ENCODE measurements at regions not wholly inside any gene's neighbourhood (a gene's known extent, or its start where the extent isn't known, plus 50 kb on each side); places are given as distances from the start of the nearest gene placed in this dataset.

DNA sequence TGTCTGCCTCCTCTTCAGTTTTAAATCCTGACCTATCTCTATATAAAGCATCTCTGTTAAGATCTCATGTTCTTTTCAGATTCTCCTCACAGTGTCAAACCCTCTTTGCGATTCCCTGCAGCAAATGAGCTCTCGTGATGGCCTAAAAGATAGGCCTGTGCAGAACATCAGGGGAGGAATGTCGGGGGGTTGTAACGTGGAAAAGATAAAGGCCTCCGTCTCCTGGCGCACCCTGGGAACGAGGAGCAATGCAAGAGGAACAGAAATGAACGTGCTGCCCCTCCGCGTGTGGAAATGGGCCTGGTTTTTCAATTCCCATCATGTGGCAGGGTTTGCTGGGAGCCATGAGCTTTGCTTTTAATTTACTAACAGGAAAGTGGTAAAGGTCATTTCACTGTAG, 285.0 kb upstream of the TPM1 start:
- TF ChIP-seq, protein P1, sequence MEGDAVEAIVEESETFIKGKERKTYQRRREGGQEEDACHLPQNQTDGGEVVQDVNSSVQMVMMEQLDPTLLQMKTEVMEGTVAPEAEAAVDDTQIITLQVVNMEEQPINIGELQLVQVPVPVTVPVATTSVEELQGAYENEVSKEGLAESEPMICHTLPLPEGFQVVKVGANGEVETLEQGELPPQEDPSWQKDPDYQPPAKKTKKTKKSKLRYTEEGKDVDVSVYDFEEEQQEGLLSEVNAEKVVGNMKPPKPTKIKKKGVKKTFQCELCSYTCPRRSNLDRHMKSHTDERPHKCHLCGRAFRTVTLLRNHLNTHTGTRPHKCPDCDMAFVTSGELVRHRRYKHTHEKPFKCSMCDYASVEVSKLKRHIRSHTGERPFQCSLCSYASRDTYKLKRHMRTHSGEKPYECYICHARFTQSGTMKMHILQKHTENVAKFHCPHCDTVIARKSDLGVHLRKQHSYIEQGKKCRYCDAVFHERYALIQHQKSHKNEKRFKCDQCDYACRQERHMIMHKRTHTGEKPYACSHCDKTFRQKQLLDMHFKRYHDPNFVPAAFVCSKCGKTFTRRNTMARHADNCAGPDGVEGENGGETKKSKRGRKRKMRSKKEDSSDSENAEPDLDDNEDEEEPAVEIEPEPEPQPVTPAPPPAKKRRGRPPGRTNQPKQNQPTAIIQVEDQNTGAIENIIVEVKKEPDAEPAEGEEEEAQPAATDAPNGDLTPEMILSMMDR (IDR thresholded peaks at IDR 0.05): no peak
- no peak for TF ChIP-seq KAT7 (CRISPR knock-in tag; IDR thresholded peaks at IDR 0.05; ENCODE audit: borderline replicate concordance)
- TF ChIP-seq, protein P2, sequence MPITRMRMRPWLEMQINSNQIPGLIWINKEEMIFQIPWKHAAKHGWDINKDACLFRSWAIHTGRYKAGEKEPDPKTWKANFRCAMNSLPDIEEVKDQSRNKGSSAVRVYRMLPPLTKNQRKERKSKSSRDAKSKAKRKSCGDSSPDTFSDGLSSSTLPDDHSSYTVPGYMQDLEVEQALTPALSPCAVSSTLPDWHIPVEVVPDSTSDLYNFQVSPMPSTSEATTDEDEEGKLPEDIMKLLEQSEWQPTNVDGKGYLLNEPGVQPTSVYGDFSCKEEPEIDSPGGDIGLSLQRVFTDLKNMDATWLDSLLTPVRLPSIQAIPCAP (CRISPR knock-in tag; IDR thresholded peaks at IDR 0.05): no peak
- no peak for TF ChIP-seq TCF7 (CRISPR knock-in tag; IDR thresholded peaks at IDR 0.05; ENCODE audit: low read depth)
- no peak for TF ChIP-seq JUN (CRISPR knock-in tag; IDR thresholded peaks at IDR 0.05)
- TF ChIP-seq SP1 (CRISPR knock-in tag; conservative IDR thresholded peaks at IDR 0.05): no peak
- no peak for TF ChIP-seq FOXJ3 (CRISPR knock-in tag; IDR thresholded peaks at IDR 0.05; ENCODE audit: borderline replicate concordance)
- TF ChIP-seq, protein P3, sequence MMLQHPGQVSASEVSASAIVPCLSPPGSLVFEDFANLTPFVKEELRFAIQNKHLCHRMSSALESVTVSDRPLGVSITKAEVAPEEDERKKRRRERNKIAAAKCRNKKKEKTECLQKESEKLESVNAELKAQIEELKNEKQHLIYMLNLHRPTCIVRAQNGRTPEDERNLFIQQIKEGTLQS (CRISPR knock-in tag; conservative IDR thresholded peaks at IDR 0.05): no peak
